ENCODE measurements at regions not wholly inside any gene's neighbourhood (a gene's known extent, or its start where the extent isn't known, plus 50 kb on each side); places are given as distances from the start of the nearest gene placed in this dataset.

DNA sequence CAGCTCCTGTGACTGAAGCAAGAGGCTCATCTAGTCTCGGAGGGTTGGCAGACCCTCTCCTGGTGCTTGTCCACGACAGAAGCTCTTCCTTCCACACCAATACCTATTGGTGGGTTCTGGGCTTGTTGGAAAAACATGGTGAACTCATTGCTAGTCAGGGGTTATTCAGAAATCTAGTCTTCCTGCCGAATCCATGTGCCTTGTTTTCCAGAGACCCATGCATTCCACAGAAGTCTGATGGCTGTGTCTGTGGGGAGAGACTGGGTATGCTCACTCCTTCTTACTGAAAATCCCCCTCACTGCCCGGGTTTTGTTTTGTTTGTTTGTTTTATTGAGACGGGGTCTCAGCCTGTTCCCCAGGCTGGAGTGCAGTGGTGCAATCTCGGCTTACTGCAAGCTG is 138.3 kb downstream of the DNAJB6 start:
- Histone ChIP-seq H2BK12ac (ENCODE audit: insufficient read length, low read depth, low read length) (no peak overlapping the region), H3K56ac (ENCODE audit: insufficient read length, low read depth, low read length) (no peak overlapping the region), H3K14ac (ENCODE audit: insufficient read depth, low read length) (no peak overlapping the region), H2BK120ac (ENCODE audit: low read depth, low read length, poor library complexity, severe bottlenecking) (no peak overlapping the region), H4K8ac (replicated peaks; ENCODE audit: insufficient read length, low read depth, low read length) (no peak overlapping the region), H3T11ph (ENCODE audit: low read length) (no peak overlapping the region), H4K5ac (ENCODE audit: insufficient read length, low read depth, low read length) (no peak overlapping the region), H3K27me3 (ENCODE audit: insufficient read depth, low read length) (no peaks in the 10 kb centered on the region; the same call in 1 of the 2 replicates), H3K23ac (ENCODE audit: insufficient read length, low read depth, low read length) (no peak overlapping the region), H3K4ac (ENCODE audit: low read depth, low read length) (no peak overlapping the region), H2BK5ac (ENCODE audit: insufficient read length, low read length) (no peak overlapping the region), H2AFZ (ENCODE audit: low read length) (no peak overlapping the region), H3K18ac (ENCODE audit: insufficient read length, low read depth, low read length) (no peak overlapping the region), H4K91ac (ENCODE audit: insufficient read length, low read depth, low read length) (no peak overlapping the region), H2AK5ac (ENCODE audit: insufficient read length, low read length) (no peak overlapping the region), H3K4me2 (ENCODE audit: insufficient read depth, insufficient read length, low read length) (no peak overlapping the region), H3K4me1 (ENCODE audit: insufficient read depth, low read length) (no peaks in the 10 kb centered on the region), H2BK15ac (ENCODE audit: low read depth, low read length) (no peak overlapping the region), H3K23me2 (ENCODE audit: insufficient read length, low read depth, low read length, poor library complexity, severe bottlenecking) (no peaks in the 10 kb centered on the region), H3K79me2 (ENCODE audit: insufficient read depth, low read length) (no peaks in the 10 kb centered on the region), H3K9ac (ENCODE audit: extremely low read depth, insufficient read length, low read length) (no peak overlapping the region), H4K20me1 (ENCODE audit: control insufficient read depth, insufficient read depth, insufficient read length) (no peaks in the 10 kb centered on the region), H3K79me1 (ENCODE audit: insufficient read depth, low read depth, low read length, poor library complexity, severe bottlenecking) (no peaks in the 10 kb centered on the region), H2BK20ac (ENCODE audit: low read depth, low read length, poor library complexity, severe bottlenecking) (no peak overlapping the region), H3K27ac (ENCODE audit: insufficient read length, low read depth, low read length) (no peak overlapping the region), H3K9me3 (ENCODE audit: control insufficient read depth, low read depth, low read length) (peaks cover 6% of the 10 kb centered on the region)
- Mint-ChIP-seq H3K27me3 (ENCODE audit: low read depth) (peaks cover 84% of the 10 kb centered on the region), H3K4me3 (no peak overlapping the region), H3K4me1 (no peaks in the 10 kb centered on the region), H3K36me3 (ENCODE audit: insufficient read depth in 1 of 3, low read depth in 3 of 3) (peaks cover 4 to 24% (median 15%) of the 10 kb centered on the region in 3 experiments; a peak in 6 of 7 replicates), H3K27ac (no peak overlapping the region), H3K9me3 (peaks cover 25 to 27% of the 10 kb centered on the region in 2 experiments)
- WGBS (ENCODE audit: extremely low coverage, insufficient read length, low lambda C conversion rate): no CpG with 5 or more reads among the region's 6 CpGs
- DNase-seq: peak; percentile 8
- TF ChIP-seq, protein P1, sequence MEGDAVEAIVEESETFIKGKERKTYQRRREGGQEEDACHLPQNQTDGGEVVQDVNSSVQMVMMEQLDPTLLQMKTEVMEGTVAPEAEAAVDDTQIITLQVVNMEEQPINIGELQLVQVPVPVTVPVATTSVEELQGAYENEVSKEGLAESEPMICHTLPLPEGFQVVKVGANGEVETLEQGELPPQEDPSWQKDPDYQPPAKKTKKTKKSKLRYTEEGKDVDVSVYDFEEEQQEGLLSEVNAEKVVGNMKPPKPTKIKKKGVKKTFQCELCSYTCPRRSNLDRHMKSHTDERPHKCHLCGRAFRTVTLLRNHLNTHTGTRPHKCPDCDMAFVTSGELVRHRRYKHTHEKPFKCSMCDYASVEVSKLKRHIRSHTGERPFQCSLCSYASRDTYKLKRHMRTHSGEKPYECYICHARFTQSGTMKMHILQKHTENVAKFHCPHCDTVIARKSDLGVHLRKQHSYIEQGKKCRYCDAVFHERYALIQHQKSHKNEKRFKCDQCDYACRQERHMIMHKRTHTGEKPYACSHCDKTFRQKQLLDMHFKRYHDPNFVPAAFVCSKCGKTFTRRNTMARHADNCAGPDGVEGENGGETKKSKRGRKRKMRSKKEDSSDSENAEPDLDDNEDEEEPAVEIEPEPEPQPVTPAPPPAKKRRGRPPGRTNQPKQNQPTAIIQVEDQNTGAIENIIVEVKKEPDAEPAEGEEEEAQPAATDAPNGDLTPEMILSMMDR (conservative IDR thresholded peaks at IDR 0.05): no peak

All from H9 (cell line).